Kidney (tissue), 10 donors: ENCODE measurements at regions not wholly inside any gene's neighbourhood (a gene's known extent, or its start where the extent isn't known, plus 50 kb on each side); places are given as distances from the start of the nearest gene placed in this dataset.
"Not testable (repeated sequence)": the region's sequence is repeated elsewhere in the genome, so short reads cannot be mapped to it uniquely, and the experiment has no call there.

Experiments used
- DNase-seq, 5 donors: peaks; one replicate each; pipeline ENCODE4 v3.0.0-alpha.2; 2013 to 2020
- FAIRE-seq: peaks from 2 replicates; lab custom pipeline; 2012; peaks lifted over from hg19 to GRCh38; lab: Jason Lieb, UNC
- H3K27ac ChIP-seq, 2 donors: one replicate each; pipeline ENCODE4 v1.7.0; 2013; ENCODE audit warnings: low read depth in 2 of 2, low read length in 2 of 2, inconsistent platforms in 1 of 2
- H3K27me3 ChIP-seq: one replicate; pipeline ENCODE4 v1.7.1; 2013; ENCODE audit warnings: low read length, inconsistent platforms; ENCODE audit not compliant: control insufficient read depth, insufficient read depth
- H3K36me3 ChIP-seq, 3 donors: one replicate each; pipeline versions ENCODE4 v1.7.0 to v1.7.1; 2013; ENCODE audit warnings: low read length in 3 of 3, control low read depth in 1 of 3, inconsistent platforms in 1 of 3; ENCODE audit not compliant: insufficient read depth in 3 of 3, control insufficient read depth in 2 of 3
- H3K4me1 ChIP-seq, 3 donors: one replicate each; pipeline versions ENCODE4 v1.7.0 to v1.7.1; 2013; ENCODE audit warnings: low read length in 3 of 3, inconsistent platforms in 1 of 3, low read depth in 1 of 3; ENCODE audit not compliant: control insufficient read depth in 2 of 3, insufficient read depth in 2 of 3
- H3K4me3 ChIP-seq, 3 donors: one replicate each; pipeline versions ENCODE4 v1.7.0 to v1.8.1; 2013; ENCODE audit warnings: low read length in 3 of 3, control low read depth in 1 of 3, inconsistent platforms in 1 of 3
- H3K9ac ChIP-seq, 3 donors: one replicate each; pipeline versions ENCODE4 v1.7.0 to v1.7.1; 2013; ENCODE audit warnings: low read length in 3 of 3, control low read depth in 1 of 3, inconsistent platforms in 1 of 3
- H3K9me3 ChIP-seq, 3 donors: one replicate each; pipeline versions ENCODE4 v1.7.0 to v1.7.1; 2013; ENCODE audit warnings: low read length in 3 of 3, control low read depth in 1 of 3, inconsistent platforms in 1 of 3; ENCODE audit not compliant: control insufficient read depth in 2 of 3, insufficient read depth in 1 of 3
- intact Hi-C: fragments of 100-400 bp; cut with DNase I; formaldehyde crosslinking; loops from one replicate; pipeline ENCODE4 v1.11.1; 2022
- donor health status: control.
- donor health status: control.
- donor health status: DM: yes; HTN: yes; CAD: no.
- donor health status: Normal renal cell carcinoma (clear cell type).

DNA sequence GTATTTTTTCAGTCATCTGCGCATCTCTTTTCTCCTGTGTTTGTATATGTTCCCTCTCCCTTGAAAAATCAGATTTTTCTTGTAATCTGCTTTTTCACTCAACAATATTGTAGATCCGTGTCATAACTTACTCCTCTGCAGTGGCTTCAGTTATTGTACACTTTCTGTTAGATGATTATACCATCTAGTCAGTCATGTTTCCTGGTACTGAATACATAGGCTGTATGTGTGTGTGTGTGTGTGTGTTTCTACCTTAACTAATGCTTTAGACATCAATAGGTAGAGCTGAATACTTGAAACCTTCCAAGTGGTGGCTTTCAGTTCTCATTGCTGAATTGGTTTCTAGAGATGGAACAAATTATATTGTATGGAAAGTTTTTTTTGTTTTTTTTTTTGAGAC, 77.4 kb upstream of the LYSMD4 start:
- H3K4me3 ChIP-seq, H3K9me3 ChIP-seq, H3K9ac ChIP-seq, H3K4me1 ChIP-seq, H3K27me3 ChIP-seq, intact Hi-C loops, H3K27ac ChIP-seq, FAIRE-seq, H3K36me3 ChIP-seq, DNase-seq: not testable (repeated sequence)

DNA sequence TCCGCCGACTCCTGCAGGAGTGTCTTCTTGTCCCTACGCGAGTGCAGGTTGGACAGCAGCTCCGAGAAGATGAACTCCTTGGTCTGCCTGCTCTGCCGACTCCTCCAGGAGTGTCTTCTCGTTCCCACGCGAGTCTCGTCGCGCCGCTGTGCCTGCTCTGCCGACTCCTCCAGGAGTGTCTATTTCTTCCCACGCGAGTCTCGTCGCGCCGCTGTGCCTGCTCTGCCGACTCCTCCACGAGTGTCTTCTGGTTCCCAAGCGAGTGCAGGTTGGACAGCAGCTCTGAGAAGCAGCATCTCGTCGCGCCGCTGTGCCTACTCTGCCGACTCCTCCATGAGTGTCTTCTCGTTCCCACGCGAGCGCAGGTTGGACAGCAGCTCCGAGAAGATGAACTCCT, 66.6 kb upstream of the LYSMD4 start:
- FAIRE-seq, H3K27ac ChIP-seq, H3K4me3 ChIP-seq, H3K4me1 ChIP-seq, H3K27me3 ChIP-seq, H3K9me3 ChIP-seq, H3K9ac ChIP-seq, DNase-seq, intact Hi-C loops, H3K36me3 ChIP-seq: not testable (repeated sequence)

DNA sequence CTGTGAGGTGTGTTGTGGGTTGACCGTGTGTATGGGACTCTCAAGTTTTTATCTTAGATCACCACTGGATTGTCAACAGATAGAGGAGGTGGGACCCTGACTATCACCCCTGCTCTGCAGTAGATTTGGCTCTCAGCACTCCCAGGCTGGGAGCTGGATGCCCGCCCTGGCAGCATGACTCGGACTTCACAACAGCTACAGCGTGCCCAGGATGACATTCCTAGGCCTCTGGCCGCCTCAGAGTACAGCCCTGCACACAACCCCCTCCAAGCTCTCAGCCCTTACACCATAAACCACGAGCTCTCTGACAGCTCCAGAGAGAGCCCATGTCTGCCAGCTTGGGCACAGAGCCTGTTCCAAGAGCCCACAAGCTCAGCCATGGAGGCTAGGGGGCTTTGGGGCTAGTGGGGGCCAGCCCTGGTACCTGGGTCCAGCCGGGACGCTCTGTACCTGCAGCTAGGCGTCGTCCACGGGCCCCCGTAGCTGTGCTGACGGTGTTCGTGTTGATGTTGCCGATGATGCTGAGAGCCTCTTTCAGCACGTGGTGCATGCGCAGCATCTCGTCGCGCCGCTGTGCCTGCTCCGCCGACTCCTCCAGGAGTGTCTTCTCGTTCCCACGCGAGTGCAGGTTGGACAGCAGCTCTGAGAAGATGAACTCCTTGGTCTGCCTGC, 66.1 kb upstream of the LYSMD4 start:
- peak in 1 of 5 donors; percentile 60 for DNase-seq
- H3K4me3 ChIP-seq, H3K4me1 ChIP-seq, H3K27me3 ChIP-seq, H3K9ac ChIP-seq, H3K9me3 ChIP-seq, H3K36me3 ChIP-seq, H3K27ac ChIP-seq, intact Hi-C loops, FAIRE-seq: not testable (repeated sequence)

DNA sequence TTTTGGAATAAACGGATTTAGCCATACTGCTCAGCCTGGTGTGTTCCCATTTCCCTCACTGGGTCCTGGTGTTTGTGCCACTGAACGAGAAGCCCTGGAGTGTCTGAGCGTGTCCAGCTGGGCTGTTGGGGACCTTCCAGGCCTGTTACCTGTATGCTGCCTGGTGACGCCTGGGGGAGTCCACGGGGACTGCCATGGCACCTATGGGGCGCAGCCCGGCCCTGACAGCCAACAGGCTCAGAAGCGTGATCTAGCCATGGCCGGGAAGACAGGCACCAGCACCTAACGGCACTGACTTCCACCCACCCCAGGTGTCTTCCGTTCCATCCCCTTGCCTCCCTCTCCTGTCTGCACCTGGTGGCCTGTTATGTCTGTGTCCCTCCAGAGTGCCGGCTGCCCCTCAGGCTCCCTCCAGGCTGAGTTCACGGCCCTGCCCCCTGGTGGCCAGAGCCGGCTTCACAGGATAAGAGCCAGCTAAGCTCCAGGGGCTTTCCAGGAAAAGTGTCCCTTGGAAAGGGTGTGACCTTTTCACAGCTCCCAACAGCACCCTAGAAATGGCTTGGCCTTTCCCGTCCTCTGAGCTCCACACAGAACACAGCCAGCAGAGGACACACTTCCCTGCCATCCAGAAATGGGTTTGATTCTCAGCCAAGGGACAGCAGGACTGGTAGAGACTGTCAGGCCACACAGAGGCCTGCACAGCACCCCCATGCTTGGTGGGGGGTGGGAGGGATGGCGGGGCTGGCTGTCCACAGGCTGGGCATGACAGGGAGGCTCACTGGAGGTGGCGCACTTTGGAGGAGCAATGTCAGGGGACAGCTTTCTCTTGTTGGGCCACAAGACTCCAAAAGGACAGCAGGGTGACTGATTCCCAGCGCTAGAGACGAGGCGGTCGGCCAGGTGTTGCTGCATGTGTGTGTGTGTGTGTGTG, 64.0 kb upstream of the LYSMD4 start:
- intact Hi-C loops, H3K4me3 ChIP-seq, H3K27ac ChIP-seq, H3K4me1 ChIP-seq, H3K9ac ChIP-seq, DNase-seq, H3K9me3 ChIP-seq, H3K27me3 ChIP-seq, H3K36me3 ChIP-seq, FAIRE-seq: not testable (repeated sequence)

DNA sequence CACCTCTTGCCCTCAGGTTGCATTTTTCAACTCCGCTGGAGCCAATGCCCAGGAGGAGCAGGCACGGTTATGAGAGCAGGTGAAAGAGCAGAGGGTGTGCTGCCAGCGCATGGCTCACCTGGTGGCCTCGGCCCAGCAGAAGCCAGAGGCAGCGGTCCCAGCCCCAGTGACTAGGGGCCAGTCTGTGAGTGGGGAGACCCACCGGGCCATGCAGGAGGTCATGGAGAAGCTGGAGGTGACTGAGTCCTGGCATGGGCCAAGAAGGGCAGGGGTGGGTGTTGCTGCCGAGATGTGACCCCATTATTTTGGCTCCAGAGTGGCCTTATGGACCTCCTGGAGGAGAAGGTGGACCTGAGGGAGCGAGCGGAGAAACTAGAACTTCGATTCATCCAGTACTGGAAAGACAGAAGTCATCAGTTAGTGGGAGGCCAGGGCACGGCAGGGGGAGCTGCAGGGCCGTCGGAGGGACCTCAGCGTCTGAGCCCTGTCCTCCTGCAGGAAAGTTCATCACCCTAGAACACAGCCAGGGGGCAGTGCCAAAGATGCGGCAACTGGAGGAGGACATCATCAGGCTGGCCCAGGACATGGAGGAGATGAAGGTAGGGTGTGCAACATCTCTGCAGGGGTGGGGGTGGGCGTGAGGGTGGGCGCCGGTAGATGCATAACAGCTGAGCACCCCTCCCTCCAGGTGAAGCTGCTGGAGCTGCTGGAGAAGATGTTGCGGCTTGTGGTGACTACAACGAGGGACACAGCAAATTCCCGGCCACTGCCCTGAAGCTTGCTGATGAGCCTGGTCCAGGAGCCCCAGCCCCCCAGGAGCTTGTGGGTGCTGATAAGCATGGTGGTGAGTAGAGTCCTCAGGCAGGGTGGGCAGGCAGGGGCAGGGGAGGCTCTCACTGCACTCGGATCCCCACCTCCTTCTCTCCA, 58.9 kb upstream of the LYSMD4 start:
- intact Hi-C loops, FAIRE-seq: not testable (repeated sequence)
- DNase-seq: peak in 1 of 5 donors; percentile 4

DNA sequence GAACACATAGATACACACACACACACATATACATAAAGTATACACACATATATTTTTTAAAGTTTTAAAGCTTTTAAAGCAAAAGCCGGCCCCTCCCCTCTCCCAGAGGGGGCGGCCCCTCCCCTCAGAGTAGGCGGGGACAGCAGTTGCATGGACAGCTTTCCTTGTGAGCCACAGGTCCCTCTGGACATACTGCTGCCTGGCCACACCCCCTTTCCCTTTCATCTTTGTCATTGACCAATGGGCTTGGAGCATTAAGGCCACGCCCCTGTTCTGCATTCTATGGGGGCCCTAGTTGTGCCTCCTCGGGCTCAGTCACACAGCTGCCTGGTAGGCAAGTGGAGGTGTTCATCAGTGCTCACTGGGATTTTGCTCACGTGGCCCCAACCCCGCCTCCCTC, 57.5 kb upstream of the LYSMD4 start:
- H3K36me3 ChIP-seq, H3K9ac ChIP-seq, H3K27me3 ChIP-seq, H3K9me3 ChIP-seq, H3K27ac ChIP-seq, FAIRE-seq, H3K4me1 ChIP-seq, intact Hi-C loops, H3K4me3 ChIP-seq: not testable (repeated sequence)
- peak in 1 of 5 donors; percentile 10 for DNase-seq

More for the DNA sequence above, 58.9 kb upstream of the LYSMD4 start:
- not testable (repeated sequence) for H3K4me3 ChIP-seq, H3K4me1 ChIP-seq, H3K9me3 ChIP-seq, H3K27ac ChIP-seq, H3K9ac ChIP-seq, H3K36me3 ChIP-seq, H3K27me3 ChIP-seq
